ENCODE measurements at regions not wholly inside any gene's neighbourhood (a gene's known extent, or its start where the extent isn't known, plus 50 kb on each side); places are given as distances from the start of the nearest gene placed in this dataset.

GRCh38 chr11:119513806-119514170, 90.8 kb upstream of the THY1 start:
- TF ChIP-seq CTCF (IDR thresholded peaks at IDR 0.05; ENCODE audit: extremely low read depth, low read depth, low read length): no peak
- Histone ChIP-seq H3K9me3 (ENCODE audit: low read depth, low read length) (no peaks in the 10 kb centered on the region), H3K36me3 (ENCODE audit: insufficient read depth, low read length) (no peaks in the 10 kb centered on the region), H3K27me3 (ENCODE audit: insufficient read depth, low read length) (peaks cover 34% of the 10 kb centered on the region), H3K4me2 (ENCODE audit: insufficient read depth, low read length) (no peak overlapping the region), H4K20me1 (ENCODE audit: insufficient read depth, low read length) (no peaks in the 10 kb centered on the region), H3K27ac (ENCODE audit: low read depth, low read length) (no peak overlapping the region), H3K4me3 (ENCODE audit: insufficient read depth, low read length) (no peak overlapping the region), H3K79me2 (ENCODE audit: insufficient read depth, low read length) (no peaks in the 10 kb centered on the region), H3K4me1 (ENCODE audit: insufficient read depth, low read length) (peaks cover 9% of the 10 kb centered on the region), H2AFZ (ENCODE audit: low read length) (no peak overlapping the region)
- DNase-seq (ENCODE audit: insufficient read length, low spot score, missing footprints): no peak

GRCh38 chr11:119513131-119513805, 90.3 kb upstream of the THY1 start:
- DNase-seq (ENCODE audit: insufficient read length, low spot score, missing footprints): no peak
- Histone ChIP-seq H4K20me1 (ENCODE audit: insufficient read depth, low read length) (no peaks in the 10 kb centered on the region), H3K4me1 (ENCODE audit: insufficient read depth, low read length) (peaks cover 9% of the 10 kb centered on the region), H3K27ac (ENCODE audit: low read depth, low read length) (no peak overlapping the region), H3K4me3 (ENCODE audit: insufficient read depth, low read length) (no peak overlapping the region), H2AFZ (ENCODE audit: low read length) (no peak overlapping the region), H3K4me2 (ENCODE audit: insufficient read depth, low read length) (no peak overlapping the region), H3K36me3 (ENCODE audit: insufficient read depth, low read length) (no peaks in the 10 kb centered on the region), H3K27me3 (ENCODE audit: insufficient read depth, low read length) (peaks cover 34% of the 10 kb centered on the region), H3K9me3 (ENCODE audit: low read depth, low read length) (no peaks in the 10 kb centered on the region), H3K79me2 (ENCODE audit: insufficient read depth, low read length) (no peaks in the 10 kb centered on the region)
- TF ChIP-seq CTCF (IDR thresholded peaks at IDR 0.05; ENCODE audit: extremely low read depth, low read depth, low read length): no peak

- H3K27me3 ChIP-seq (ENCODE audit: insufficient read depth, low read length): peaks cover 34% of the 10 kb centered on the region
- no peaks in the 10 kb centered on the region for H3K36me3 ChIP-seq (ENCODE audit: insufficient read depth, low read length)
- TF ChIP-seq CTCF (IDR thresholded peaks at IDR 0.05; ENCODE audit: extremely low read depth, low read depth, low read length): no peak
- no peak overlapping the region for H3K4me2 ChIP-seq (ENCODE audit: insufficient read depth, low read length)
- DNase-seq (ENCODE audit: insufficient read length, low spot score, missing footprints): no peak
- H2AFZ ChIP-seq (ENCODE audit: low read length): no peak overlapping the region
- H3K4me3 ChIP-seq (ENCODE audit: insufficient read depth, low read length): no peak overlapping the region
- H3K79me2 ChIP-seq (ENCODE audit: insufficient read depth, low read length): no peaks in the 10 kb centered on the region
- H3K9me3 ChIP-seq (ENCODE audit: low read depth, low read length): no peaks in the 10 kb centered on the region
- H3K27ac ChIP-seq (ENCODE audit: low read depth, low read length): no peak overlapping the region
- H3K4me1 ChIP-seq (ENCODE audit: insufficient read depth, low read length): peaks cover 9% of the 10 kb centered on the region
- H4K20me1 ChIP-seq (ENCODE audit: insufficient read depth, low read length): no peaks in the 10 kb centered on the region
These were observed 89.4 kb upstream of the THY1 start for GRCh38 chr11:119512369-119512768.

GRCh38 chr11:119511614-119512306, 88.8 kb upstream of the THY1 start:
- no peaks in the 10 kb centered on the region for H4K20me1 ChIP-seq (ENCODE audit: insufficient read depth, low read length)
- no peak overlapping the region for H3K4me3 ChIP-seq (ENCODE audit: insufficient read depth, low read length)
- H3K27ac ChIP-seq (ENCODE audit: low read depth, low read length): no peak overlapping the region
- no peak overlapping the region for H3K4me2 ChIP-seq (ENCODE audit: insufficient read depth, low read length)
- H2AFZ ChIP-seq (ENCODE audit: low read length): no peak overlapping the region
- TF ChIP-seq CTCF (IDR thresholded peaks at IDR 0.05; ENCODE audit: extremely low read depth, low read depth, low read length): no peak
- H3K79me2 ChIP-seq (ENCODE audit: insufficient read depth, low read length): no peaks in the 10 kb centered on the region
- H3K36me3 ChIP-seq (ENCODE audit: insufficient read depth, low read length): no peaks in the 10 kb centered on the region
- no peaks in the 10 kb centered on the region for H3K9me3 ChIP-seq (ENCODE audit: low read depth, low read length)
- peaks cover 34% of the 10 kb centered on the region for H3K27me3 ChIP-seq (ENCODE audit: insufficient read depth, low read length)
- peaks cover 9% of the 10 kb centered on the region for H3K4me1 ChIP-seq (ENCODE audit: insufficient read depth, low read length)
- no peak for DNase-seq (ENCODE audit: insufficient read length, low spot score, missing footprints)

All from osteoblast (primary cell).